Liver (tissue), 7 donors: ENCODE measurements at regions not wholly inside any gene's neighbourhood (a gene's known extent, or its start where the extent isn't known, plus 50 kb on each side); places are given as distances from the start of the nearest gene placed in this dataset.

Source experiments
- DNase-seq: peaks from one replicate; pipeline ENCODE4 v3.0.0-alpha.2; 2017; ENCODE audit warnings: low spot score
- H3K27ac ChIP-seq, 2 donors: one replicate each; pipeline ENCODE4 v1.7.0; 2013; ENCODE audit warnings: inconsistent platforms in 2 of 2, low read length in 2 of 2, control low read depth in 1 of 2, low read depth in 1 of 2, mild to moderate bottlenecking in 1 of 2
- H3K27me3 ChIP-seq, 4 donors: one replicate each; pipeline versions ENCODE4 v1.6.1 to v1.7.0; 2013; ENCODE audit warnings: low read length in 3 of 4, inconsistent platforms in 1 of 4, mild to moderate bottlenecking in 1 of 4, moderate library complexity in 1 of 4; ENCODE audit not compliant: control insufficient read depth in 4 of 4, insufficient read depth in 4 of 4
- H3K36me3 ChIP-seq, 4 donors: one replicate each; pipeline versions ENCODE4 v1.6.1 to v1.7.0; 2013; ENCODE audit warnings: low read length in 3 of 4, mild to moderate bottlenecking in 3 of 4, low read depth in 1 of 4, moderate library complexity in 1 of 4; ENCODE audit not compliant: control insufficient read depth in 4 of 4, insufficient read depth in 3 of 4
- H3K4me1 ChIP-seq, 4 donors: one replicate each; pipeline versions ENCODE4 v1.6.1 to v1.7.0; 2013; ENCODE audit warnings: low read length in 3 of 4, mild to moderate bottlenecking in 3 of 4, moderate library complexity in 1 of 4; ENCODE audit not compliant: control insufficient read depth in 4 of 4, insufficient read depth in 4 of 4
- H3K4me3 ChIP-seq, 3 donors: one replicate each; pipeline versions ENCODE4 v1.6.1 to v1.7.0; 2013; ENCODE audit warnings: low read length in 3 of 3, control low read depth in 1 of 3, low read depth in 1 of 3, mild to moderate bottlenecking in 1 of 3
- H3K9ac ChIP-seq, 2 donors: one replicate each; pipeline ENCODE4 v1.7.0; 2013; ENCODE audit warnings: low read length in 2 of 2, mild to moderate bottlenecking in 2 of 2, moderate library complexity in 2 of 2, control low read depth in 1 of 2, low read depth in 1 of 2
- H3K9me3 ChIP-seq, 4 donors: one replicate each; pipeline versions ENCODE4 v1.6.1 to v1.7.0; 2013; ENCODE audit warnings: low read length in 3 of 4; ENCODE audit not compliant: control insufficient read depth in 4 of 4
- EGR1 ChIP-seq, 2 donors: IDR thresholded peaks; 2 replicates each; pipeline ENCODE4 v1.6.1; 2016 to 2018; ENCODE audit warnings: antibody characterized with exemption in 2 of 2, low read depth in 2 of 2
- FOXA1 ChIP-seq: IDR thresholded peaks from 2 replicates; pipeline ENCODE4 v1.6.1; 2016; ENCODE audit warnings: antibody characterized with exemption
- GABPA ChIP-seq, 2 donors: IDR thresholded peaks in 1 of 2; conservative IDR thresholded peaks in 1 of 2; 2 replicates each; pipeline ENCODE4 v1.6.1; 2016; ENCODE audit warnings: antibody characterized with exemption in 2 of 2, mild to moderate bottlenecking in 1 of 2, moderate library complexity in 1 of 2
- HNF4A ChIP-seq, 2 donors: conservative IDR thresholded peaks; 2 replicates each; pipeline ENCODE4 v1.6.1; 2016; ENCODE audit warnings: antibody characterized with exemption in 2 of 2, mild to moderate bottlenecking in 2 of 2
- HNF4G ChIP-seq: IDR thresholded peaks from 2 replicates; pipeline ENCODE4 v1.6.1; 2016; ENCODE audit warnings: antibody characterized with exemption
- NR2F2 ChIP-seq: IDR thresholded peaks from 2 replicates; pipeline ENCODE4 v1.6.1; 2016; ENCODE audit warnings: antibody characterized with exemption
- RAD21 ChIP-seq, 2 donors: IDR thresholded peaks; 2 replicates each; pipeline ENCODE4 v1.6.1; 2016; ENCODE audit warnings: antibody characterized with exemption in 2 of 2, mild to moderate bottlenecking in 2 of 2
- REST ChIP-seq: IDR thresholded peaks from 2 replicates; pipeline ENCODE4 v1.6.1; 2016; ENCODE audit warnings: antibody characterized with exemption, mild to moderate bottlenecking
- RXRA ChIP-seq, 2 donors: IDR thresholded peaks; 2 replicates each; pipeline ENCODE4 v1.6.1; 2017 to 2018; ENCODE audit warnings: antibody characterized with exemption in 2 of 2, mild to moderate bottlenecking in 1 of 2
- SP1 ChIP-seq: IDR thresholded peaks from 2 replicates; pipeline ENCODE4 v1.6.1; 2018; ENCODE audit warnings: antibody characterized with exemption, mild to moderate bottlenecking
- TAF1 ChIP-seq: conservative IDR thresholded peaks from 2 replicates; pipeline ENCODE4 v1.6.1; 2016; ENCODE audit warnings: antibody characterized with exemption, mild to moderate bottlenecking
- YY1 ChIP-seq: IDR thresholded peaks from 2 replicates; pipeline ENCODE4 v1.6.1; 2016; ENCODE audit warnings: antibody characterized with exemption, mild to moderate bottlenecking
- TF ChIP-seq, protein P1 (sequence below): fragments of 150-350 bp; IDR thresholded peaks from 2 replicates; pipeline ENCODE4 v1.5.1; 2017; ENCODE audit warnings: improper control_type of control experiment, low read depth, low read length; ENCODE audit not compliant: missing input control
- TF ChIP-seq, protein P2 (sequence below): IDR thresholded peaks from 2 replicates; pipeline ENCODE4 v1.6.1; 2016; ENCODE audit warnings: antibody characterized with exemption
- TF ChIP-seq, protein P3 (sequence below): IDR thresholded peaks from 2 replicates; pipeline ENCODE4 v1.6.1; 2016; ENCODE audit warnings: antibody characterized with exemption
- donor health status: healthy.
- donor health status: healthy.
- donor health status: healthy.
- donor health status: healthy.

GRCh38 chr2:217725409-217725808 lies 277.4 kb downstream of the TNS1 start (continued):
- TF ChIP-seq, protein P1, sequence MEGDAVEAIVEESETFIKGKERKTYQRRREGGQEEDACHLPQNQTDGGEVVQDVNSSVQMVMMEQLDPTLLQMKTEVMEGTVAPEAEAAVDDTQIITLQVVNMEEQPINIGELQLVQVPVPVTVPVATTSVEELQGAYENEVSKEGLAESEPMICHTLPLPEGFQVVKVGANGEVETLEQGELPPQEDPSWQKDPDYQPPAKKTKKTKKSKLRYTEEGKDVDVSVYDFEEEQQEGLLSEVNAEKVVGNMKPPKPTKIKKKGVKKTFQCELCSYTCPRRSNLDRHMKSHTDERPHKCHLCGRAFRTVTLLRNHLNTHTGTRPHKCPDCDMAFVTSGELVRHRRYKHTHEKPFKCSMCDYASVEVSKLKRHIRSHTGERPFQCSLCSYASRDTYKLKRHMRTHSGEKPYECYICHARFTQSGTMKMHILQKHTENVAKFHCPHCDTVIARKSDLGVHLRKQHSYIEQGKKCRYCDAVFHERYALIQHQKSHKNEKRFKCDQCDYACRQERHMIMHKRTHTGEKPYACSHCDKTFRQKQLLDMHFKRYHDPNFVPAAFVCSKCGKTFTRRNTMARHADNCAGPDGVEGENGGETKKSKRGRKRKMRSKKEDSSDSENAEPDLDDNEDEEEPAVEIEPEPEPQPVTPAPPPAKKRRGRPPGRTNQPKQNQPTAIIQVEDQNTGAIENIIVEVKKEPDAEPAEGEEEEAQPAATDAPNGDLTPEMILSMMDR, result no peak
- TF ChIP-seq YY1 (no peak), HNF4A (conservative IDR thresholded peaks at IDR 0.05) (no peak), FOXA1 (no peak), TAF1 (no peak), HNF4G (no peak), NR2F2 (no peak), RXRA (IDR thresholded peaks at IDR 0.05) (no peak)
- TF ChIP-seq, protein P2, sequence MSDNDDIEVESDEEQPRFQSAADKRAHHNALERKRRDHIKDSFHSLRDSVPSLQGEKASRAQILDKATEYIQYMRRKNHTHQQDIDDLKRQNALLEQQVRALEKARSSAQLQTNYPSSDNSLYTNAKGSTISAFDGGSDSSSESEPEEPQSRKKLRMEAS, result no peak

DNA sequence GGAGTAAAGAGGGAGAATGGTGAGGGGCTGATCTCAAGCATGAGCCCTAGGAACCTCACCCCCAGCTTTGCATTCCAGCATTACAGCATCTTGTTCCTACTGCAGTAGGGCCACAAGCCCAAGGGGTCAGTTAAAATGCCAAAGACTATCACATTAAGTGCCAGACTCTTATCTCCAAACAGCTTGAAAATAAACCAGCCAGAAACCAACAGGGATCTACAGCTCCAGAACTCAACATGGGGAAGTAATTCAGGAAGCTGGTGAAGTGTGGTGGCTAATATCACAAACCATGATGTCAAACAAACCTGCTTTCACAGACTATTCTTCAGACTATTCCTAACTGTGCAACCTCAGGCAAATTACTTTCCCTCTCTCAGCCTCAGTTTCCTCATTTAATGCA lies 278.3 kb downstream of the TNS1 start:
- Histone ChIP-seq H3K27ac (no peak overlapping the region), H3K9ac (no peak overlapping the region), H3K9me3 (peaks cover 0 to 4% (median 0%) of the 10 kb centered on the region in 4 donors), H3K4me3 (no peak overlapping the region), H3K4me1 (no peaks in the 10 kb centered on the region), H3K36me3 (no peaks in the 10 kb centered on the region), H3K27me3 (no peaks in the 10 kb centered on the region)
- TF ChIP-seq, protein P1, result no peak
- no peak for TF ChIP-seq FOXA1
- TF ChIP-seq, protein P3, sequence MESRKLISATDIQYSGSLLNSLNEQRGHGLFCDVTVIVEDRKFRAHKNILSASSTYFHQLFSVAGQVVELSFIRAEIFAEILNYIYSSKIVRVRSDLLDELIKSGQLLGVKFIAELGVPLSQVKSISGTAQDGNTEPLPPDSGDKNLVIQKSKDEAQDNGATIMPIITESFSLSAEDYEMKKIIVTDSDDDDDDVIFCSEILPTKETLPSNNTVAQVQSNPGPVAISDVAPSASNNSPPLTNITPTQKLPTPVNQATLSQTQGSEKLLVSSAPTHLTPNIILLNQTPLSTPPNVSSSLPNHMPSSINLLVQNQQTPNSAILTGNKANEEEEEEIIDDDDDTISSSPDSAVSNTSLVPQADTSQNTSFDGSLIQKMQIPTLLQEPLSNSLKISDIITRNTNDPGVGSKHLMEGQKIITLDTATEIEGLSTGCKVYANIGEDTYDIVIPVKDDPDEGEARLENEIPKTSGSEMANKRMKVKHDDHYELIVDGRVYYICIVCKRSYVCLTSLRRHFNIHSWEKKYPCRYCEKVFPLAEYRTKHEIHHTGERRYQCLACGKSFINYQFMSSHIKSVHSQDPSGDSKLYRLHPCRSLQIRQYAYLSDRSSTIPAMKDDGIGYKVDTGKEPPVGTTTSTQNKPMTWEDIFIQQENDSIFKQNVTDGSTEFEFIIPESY, result no peak
- TF ChIP-seq TAF1, result no peak
- no peak for TF ChIP-seq RXRA (IDR thresholded peaks at IDR 0.05)
- no peak for TF ChIP-seq RAD21 (IDR thresholded peaks at IDR 0.05)
- TF ChIP-seq HNF4A (conservative IDR thresholded peaks at IDR 0.05), result no peak
- TF ChIP-seq SP1, result no peak
- TF ChIP-seq YY1, result no peak
- TF ChIP-seq GABPA (IDR thresholded peaks at IDR 0.05 in 1 of 2, conservative IDR thresholded peaks at IDR 0.05 in 1 of 2), result no peak
- TF ChIP-seq REST, result no peak
- no peak for TF ChIP-seq EGR1 (IDR thresholded peaks at IDR 0.05; ENCODE audit: low read depth in 2 of 2)
- no peak for DNase-seq
